HCT116 (cell line): ENCODE measurements at regions not wholly inside any gene's neighbourhood (a gene's known extent, or its start where the extent isn't known, plus 50 kb on each side); places are given as distances from the start of the nearest gene placed in this dataset.

ENCODE experiments used
- ATAC-seq: fragments of 200-7000 bp; cut with Tn5 transposase; 2 replicates; pipeline ENCODE4 v1.9.1; 2020; ENCODE audit warnings: mild to moderate bottlenecking, moderate library complexity
- BruUV-seq: library from RNA; stranded (reverse); fragments of 400-500 nt; replicated peaks from 2 replicates; lab custom pipeline; 2021; lab: Mats Ljungman, UMichigan
- CTCF ChIA-PET: fragments of 300-600 bp; sonication (Branson Sonifier 250); formaldehyde crosslinking; loops from one replicate; lab custom pipeline; 2021; ENCODE audit warnings: antibody characterized with exemption; lab: Charles Lee
- POLR2A ChIA-PET: fragments of 300-600, 350-600 bp; sonication (Branson Sonifier 250); formaldehyde crosslinking; loops from one replicate; lab custom pipeline; 2021; ENCODE audit warnings: antibody characterized with exemption; lab: Charles Lee
- RAD21 ChIA-PET, 2 experiments: fragments of 300-600 bp; sonication (Branson Sonifier 250); formaldehyde crosslinking; loops; one replicate each; lab custom pipeline; 2023; ENCODE audit warnings: low total read pairs in 2 of 2; ENCODE audit not compliant: uncharacterized antibody in 2 of 2, unreplicated experiment in 2 of 2, low non-redundant PET in 1 of 2; lab: Charles Lee
- DNase-seq: peaks from one replicate; pipeline ENCODE4 v3.0.0-alpha.2; 2010; ENCODE audit warnings: low read depth, low spot score
- H2AFZ ChIP-seq: fragments of 200-600 bp; shearing (Covaris generic), sonication (generic); 2 replicates; pipeline ENCODE4 v1.6.1; 2017; ENCODE audit warnings: low read depth, mixed run types, mixed read lengths, antibody characterized with exemption, low read length; ENCODE audit not compliant: poor library complexity, severe bottlenecking
- H3K27ac ChIP-seq: 2 replicates; pipeline ENCODE4 v1.5.1; 2012; ENCODE audit warnings: low read depth, low read length
- H3K27me3 ChIP-seq: fragments of 200-600 bp; sonication (generic); 2 replicates; pipeline ENCODE4 v1.6.1; 2016; ENCODE audit warnings: mixed run types, low read length, mixed read lengths; ENCODE audit not compliant: insufficient read depth
- H3K36me3 ChIP-seq, 2 experiments: fragments of 200-500 bp in 1 of 2; fragments of 200-600 bp in 1 of 2; sonication (Bioruptor generic) in 1 of 2; sonication (generic) in 1 of 2; 2 replicates each; pipeline versions ENCODE4 v1.5.1 to v1.6.1; 2014 to 2016; ENCODE audit warnings: low read length in 2 of 2, inconsistent platforms in 1 of 2, mixed read lengths in 1 of 2, mixed run types in 1 of 2; ENCODE audit not compliant: insufficient read depth in 2 of 2, control insufficient read depth in 1 of 2
- H3K4me1 ChIP-seq, 2 experiments: fragments of 200-600 bp in 1 of 2; sonication (generic) in 1 of 2; 2 replicates each; pipeline versions ENCODE4 v1.5.1 to v1.6.1; 2012 to 2017; ENCODE audit warnings: low read length in 2 of 2, inconsistent platforms in 1 of 2, mild to moderate bottlenecking in 1 of 2, mixed read lengths in 1 of 2, mixed run types in 1 of 2, moderate library complexity in 1 of 2; ENCODE audit not compliant: insufficient read depth in 2 of 2, control insufficient read depth in 1 of 2
- H3K4me2 ChIP-seq: fragments of 200-600 bp; sonication (generic); 2 replicates; pipeline ENCODE4 v1.6.1; 2017; ENCODE audit warnings: mixed run types, low read length, mixed read lengths
- H3K4me3 ChIP-seq, 2 experiments: fragments of 200-600 bp in 1 of 2; sonication (generic) in 1 of 2; replicated peaks in 1 of 2; 2 replicates each; pipeline ENCODE4 v1.5.1; 2011 to 2016; ENCODE audit warnings: low read length in 2 of 2, control low read depth in 1 of 2, low read depth in 1 of 2, mild to moderate bottlenecking in 1 of 2, mixed read lengths in 1 of 2, mixed run types in 1 of 2
- H3K79me2 ChIP-seq: fragments of 200-600 bp; sonication (generic); 2 replicates; pipeline ENCODE4 v1.6.1; 2017; ENCODE audit warnings: mild to moderate bottlenecking, mixed run types, low read length, moderate library complexity, mixed read lengths; ENCODE audit not compliant: insufficient read depth
- H3K9ac ChIP-seq: fragments of 200-600 bp; sonication (generic); 2 replicates; pipeline ENCODE4 v1.6.1; 2016; ENCODE audit warnings: low read length, mixed read lengths
- H3K9me2 ChIP-seq: fragments of 200-600 bp; sonication (generic), shearing (Covaris generic); 2 replicates; pipeline ENCODE4 v1.6.1; 2017; ENCODE audit warnings: mixed run types, mild to moderate bottlenecking, moderate library complexity; ENCODE audit not compliant: insufficient read depth
- H3K9me3 ChIP-seq, 2 experiments: fragments of 200-500 bp in 1 of 2; fragments of 200-600 bp in 1 of 2; sonication (Bioruptor generic) in 1 of 2; sonication (generic) in 1 of 2; 2 replicates each; pipeline ENCODE4 v1.6.1; 2014 to 2017; ENCODE audit warnings: low read length in 2 of 2, mixed read lengths in 2 of 2, inconsistent platforms in 1 of 2, low read depth in 1 of 2, mild to moderate bottlenecking in 1 of 2, mixed run types in 1 of 2, moderate library complexity in 1 of 2; ENCODE audit not compliant: control insufficient read depth in 1 of 2, insufficient read depth in 1 of 2
- H4K20me1 ChIP-seq: fragments of 200-600 bp; sonication (generic), shearing (Covaris generic); 2 replicates; pipeline ENCODE4 v1.6.1; 2017; ENCODE audit warnings: mixed run types, mild to moderate bottlenecking, moderate library complexity; ENCODE audit not compliant: insufficient read depth
- CEBPB ChIP-seq: IDR thresholded peaks from 2 replicates; pipeline ENCODE4 v1.6.1; 2012; ENCODE audit warnings: low read depth
- CTCF ChIP-seq, 3 experiments: fragments of 200-600 bp in 1 of 3; sonication (generic) in 1 of 3; IDR thresholded peaks in 2 of 3; conservative IDR thresholded peaks in 1 of 3; 2 replicates each; pipeline ENCODE4 v1.5.1; 2012 to 2017; ENCODE audit warnings: low read depth in 2 of 3, low read length in 2 of 3, antibody characterized with exemption in 1 of 3, borderline replicate concordance in 1 of 3, control low read depth in 1 of 3, mild to moderate bottlenecking in 1 of 3, mixed read lengths in 1 of 3, mixed run types in 1 of 3, moderate library complexity in 1 of 3; ENCODE audit not compliant: insufficient read depth in 1 of 3
- EGR1 ChIP-seq: IDR thresholded peaks from 2 replicates; pipeline ENCODE4 v1.6.1; 2012; ENCODE audit warnings: low read depth
- EZH2 ChIP-seq: fragments of 200-600 bp; sonication (generic); IDR thresholded peaks from 2 replicates; pipeline ENCODE4 v1.6.1; 2017; ENCODE audit warnings: antibody characterized with exemption, mixed run types
- FOSL1 ChIP-seq: IDR thresholded peaks from 2 replicates; pipeline ENCODE4 v1.6.1; 2012; ENCODE audit warnings: low read depth
- POLR2AphosphoS5 ChIP-seq: IDR thresholded peaks from 2 replicates; pipeline ENCODE4 v1.6.1; 2011; ENCODE audit warnings: mild to moderate bottlenecking, low read depth, low read length, moderate library complexity
- REST ChIP-seq: IDR thresholded peaks from 2 replicates; pipeline ENCODE4 v1.6.1; 2012; ENCODE audit warnings: low read depth
- SIN3A ChIP-seq: IDR thresholded peaks from 2 replicates; pipeline ENCODE4 v1.6.1; 2012; ENCODE audit warnings: low read depth
- SP1 ChIP-seq: IDR thresholded peaks from 2 replicates; pipeline ENCODE4 v1.6.1; 2012; ENCODE audit warnings: low read depth
- SRF ChIP-seq: IDR thresholded peaks from 2 replicates; pipeline ENCODE4 v1.6.1; 2012; ENCODE audit warnings: low read depth
- YY1 ChIP-seq: IDR thresholded peaks from 2 replicates; pipeline ENCODE4 v1.6.1; 2011; ENCODE audit warnings: low read length, low read depth, moderate library complexity, mild to moderate bottlenecking; ENCODE audit not compliant: insufficient replicate concordance; ENCODE audit errors: extremely low read depth
- ZNF274 ChIP-seq: fragments of 200-500 bp; sonication (Bioruptor generic); IDR thresholded peaks from 2 replicates; pipeline ENCODE4 v1.6.1; 2014; ENCODE audit warnings: mild to moderate bottlenecking, low read depth, low read length, inconsistent platforms
- intact Hi-C: fragments of 100-400 bp; cut with micrococcal nuclease; formaldehyde crosslinking; loops from 2 replicates; pipeline ENCODE4 v1.10.0; 2022

- H3K4me3 ChIP-seq = no peak overlapping the region
- no peak overlapping the region for H3K27ac ChIP-seq
- DNase-seq (no peak), ATAC-seq (no peak)
- H3K9me2 ChIP-seq = no peaks in the 10 kb centered on the region
- ChIA-PET CTCF (no interaction called here), POLR2A (no interaction called here), RAD21 (no interaction called here)
- no peaks in the 10 kb centered on the region for H3K79me2 ChIP-seq
- H3K4me2 ChIP-seq = peak overlapping the region; percentile 25; the same call in 1 of the 2 replicates
- BruUV-seq = no TSS peak
- H2AFZ ChIP-seq = no peak overlapping the region
- no peaks in the 10 kb centered on the region for H3K36me3 ChIP-seq
- intact Hi-C loops = no loop called here
- no peaks in the 10 kb centered on the region for H3K9me3 ChIP-seq
- H3K27me3 ChIP-seq = no peaks in the 10 kb centered on the region
- H3K4me1 ChIP-seq = peaks cover 3 to 46% of the 10 kb centered on the region in 2 experiments; a peak in 3 of 4 replicates
- no peak overlapping the region for H3K9ac ChIP-seq
- TF ChIP-seq SP1 = no peak
- no peak for TF ChIP-seq SRF
- TF ChIP-seq YY1 = no peak
- peak; percentile 50; the same call in 1 of the 2 replicates for TF ChIP-seq FOSL1
- no peak for TF ChIP-seq EZH2
- H4K20me1 ChIP-seq = no peaks in the 10 kb centered on the region
Observed at GRCh38 chrX:109266034-109266433, 215.9 kb downstream of the GUCY2F start.

GRCh38 chrX:109264878-109265277 is 217.0 kb downstream of the GUCY2F start:
- H3K27me3 ChIP-seq = no peaks in the 10 kb centered on the region
- no peak for ATAC-seq
- H3K9ac ChIP-seq = no peak overlapping the region
- no TSS peak for BruUV-seq
- no peak overlapping the region for H3K27ac ChIP-seq
- POLR2A ChIA-PET = no interaction called here
- RAD21 ChIA-PET = no interaction called here
- no peaks in the 10 kb centered on the region for H3K79me2 ChIP-seq
- TF ChIP-seq ZNF274 = no peak
- TF ChIP-seq REST = no peak
- TF ChIP-seq CEBPB = no peak
- TF ChIP-seq SRF = no peak
- TF ChIP-seq CTCF (IDR thresholded peaks at IDR 0.05 in 2 of 3, conservative IDR thresholded peaks at IDR 0.05 in 1 of 3; ENCODE audit: borderline replicate concordance in 1 of 3, insufficient read depth in 1 of 3, low read depth in 2 of 3, low read length in 2 of 3) = no peak
- TF ChIP-seq SIN3A = no peak
- no peak for TF ChIP-seq POLR2AphosphoS5
- no peak for TF ChIP-seq EGR1
- no peak overlapping the region for H3K4me3 ChIP-seq
- no peak for DNase-seq
- H2AFZ ChIP-seq = no peak overlapping the region
- no peaks in the 10 kb centered on the region for H3K36me3 ChIP-seq
- H3K9me3 ChIP-seq = no peaks in the 10 kb centered on the region
- no peak overlapping the region for H3K4me2 ChIP-seq
- no peaks in the 10 kb centered on the region for H3K9me2 ChIP-seq
- CTCF ChIA-PET = no interaction called here
- intact Hi-C loops = no loop called here
- peaks cover 3 to 36% of the 10 kb centered on the region in 2 experiments; a peak in 3 of 4 replicates for H3K4me1 ChIP-seq
- H4K20me1 ChIP-seq = no peaks in the 10 kb centered on the region
